GM12892 (cell line): ENCODE measurements at regions not wholly inside any gene's neighbourhood (a gene's known extent, or its start where the extent isn't known, plus 50 kb on each side); places are given as distances from the start of the nearest gene placed in this dataset.

Experiments
- POLR2A ChIP-seq: IDR thresholded peaks from 2 replicates; pipeline ENCODE4 v1.6.1; 2011; ENCODE audit warnings: low read depth, low read length, control low read depth
- TAF1 ChIP-seq: IDR thresholded peaks from 2 replicates; pipeline ENCODE4 v1.6.1; 2011; ENCODE audit warnings: low read depth, mild to moderate bottlenecking, control low read depth, low read length, borderline replicate concordance

GRCh38 chr20:3313683-3314065 is 74.7 kb upstream of the SLC4A11 start:
- TF ChIP-seq TAF1 (no peak), POLR2A (no peak)
